K562 (cell line): ENCODE measurements at regions not wholly inside any gene's neighbourhood (a gene's known extent, or its start where the extent isn't known, plus 50 kb on each side); places are given as distances from the start of the nearest gene placed in this dataset.

ENCODE experiments used
- KLF13 ChIP-seq: fragments of 450-650 bp; IDR thresholded peaks from 2 replicates; pipeline ENCODE4 v1.6.1; 2016; ENCODE audit warnings: missing genetic modification characterization, low read depth, mild to moderate bottlenecking, missing compliant biosample characterization, moderate library complexity, borderline replicate concordance
- LCOR ChIP-seq: sonication (generic); formaldehyde crosslinking; IDR thresholded peaks from 2 replicates; pipeline ENCODE4 v1.8.0; 2022; ENCODE audit warnings: mild to moderate bottlenecking, missing genetic modification reagents
- NFYB ChIP-seq: IDR thresholded peaks from 2 replicates; pipeline ENCODE4 v1.6.1; 2011; ENCODE audit warnings: mild to moderate bottlenecking, moderate library complexity; ENCODE audit not compliant: insufficient read length; ENCODE audit errors: extremely low read depth
- RBM15 ChIP-seq: fragments of 200-400 bp; formaldehyde crosslinking; IDR thresholded peaks from 2 replicates; pipeline ENCODE4 v1.6.1; 2018; ENCODE audit warnings: mild to moderate bottlenecking, low read length, moderate library complexity; ENCODE audit not compliant: insufficient read depth
- ZKSCAN8 ChIP-seq: fragments of 200-800 bp; sonication (Bioruptor generic); IDR thresholded peaks from 2 replicates; pipeline ENCODE4 v1.6.1; 2016; ENCODE audit warnings: missing genetic modification characterization, missing compliant biosample characterization
- ZNF668 ChIP-seq: fragments of 250-450 bp; sonication (Bioruptor Pico); IDR thresholded peaks from 2 replicates; pipeline ENCODE4 v1.8.0; 2022; ENCODE audit warnings: mild to moderate bottlenecking, inconsistent platforms
- TF ChIP-seq, protein P1 (sequence below), 2 experiments: fragments of 450-650 bp; conservative IDR thresholded peaks; 2 replicates each; pipeline ENCODE4 v1.6.1; 2017; ENCODE audit warnings: mild to moderate bottlenecking in 2 of 2, moderate library complexity in 2 of 2
- TF ChIP-seq, protein P2 (sequence below): fragments of 200-800 bp; sonication (Bioruptor generic); IDR thresholded peaks from 2 replicates; pipeline ENCODE4 v1.6.1; 2017; ENCODE audit warnings: missing genetic modification characterization, missing compliant biosample characterization
- TF ChIP-seq, protein P3 (sequence below): fragments of 450-650 bp; formaldehyde crosslinking; IDR thresholded peaks from 2 replicates; pipeline ENCODE4 v1.4.0; 2020; ENCODE audit warnings: mild to moderate bottlenecking, mixed read lengths

DNA sequence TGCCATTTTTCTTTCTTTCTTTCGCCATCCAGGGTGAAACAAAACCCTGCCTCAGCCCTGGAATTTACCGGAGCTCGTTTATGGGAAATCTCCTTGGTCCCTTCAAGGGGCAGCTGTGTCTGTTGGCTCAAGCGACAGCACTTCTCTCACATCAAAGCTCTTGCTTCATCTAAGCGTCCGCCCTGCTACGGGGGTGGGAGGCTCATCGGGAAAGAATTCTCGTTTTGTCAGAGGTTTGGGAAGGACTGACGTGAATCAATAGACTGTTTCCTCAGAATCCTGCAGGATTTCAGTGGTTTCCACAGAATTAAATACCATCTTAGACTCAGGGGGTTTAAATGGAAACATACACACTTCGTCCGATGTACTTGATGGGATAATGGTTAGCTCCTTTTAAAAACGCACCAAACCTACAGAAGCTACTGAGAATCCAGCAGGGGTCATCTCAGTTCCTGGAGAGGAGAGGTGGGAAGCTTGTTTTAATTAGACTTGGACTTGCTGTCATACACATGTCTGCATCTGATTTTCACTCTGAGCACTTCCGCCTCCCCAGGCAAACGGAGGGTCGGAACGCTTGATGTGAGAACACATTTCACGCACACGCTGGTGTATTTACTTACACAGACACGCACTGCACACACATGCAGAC, 91.6 kb downstream of the ASB1 start (continued):
- TF ChIP-seq, protein P1, sequence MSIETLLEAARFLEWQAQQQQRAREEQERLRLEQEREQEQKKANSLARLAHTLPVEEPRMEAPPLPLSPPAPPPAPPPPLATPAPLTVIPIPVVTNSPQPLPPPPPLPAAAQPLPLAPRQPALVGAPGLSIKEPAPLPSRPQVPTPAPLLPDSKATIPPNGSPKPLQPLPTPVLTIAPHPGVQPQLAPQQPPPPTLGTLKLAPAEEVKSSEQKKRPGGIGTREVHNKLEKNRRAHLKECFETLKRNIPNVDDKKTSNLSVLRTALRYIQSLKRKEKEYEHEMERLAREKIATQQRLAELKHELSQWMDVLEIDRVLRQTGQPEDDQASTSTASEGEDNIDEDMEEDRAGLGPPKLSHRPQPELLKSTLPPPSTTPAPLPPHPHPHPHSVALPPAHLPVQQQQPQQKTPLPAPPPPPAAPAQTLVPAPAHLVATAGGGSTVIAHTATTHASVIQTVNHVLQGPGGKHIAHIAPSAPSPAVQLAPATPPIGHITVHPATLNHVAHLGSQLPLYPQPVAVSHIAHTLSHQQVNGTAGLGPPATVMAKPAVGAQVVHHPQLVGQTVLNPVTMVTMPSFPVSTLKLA (conservative IDR thresholded peaks at IDR 0.05): no peak
- TF ChIP-seq, protein P2, sequence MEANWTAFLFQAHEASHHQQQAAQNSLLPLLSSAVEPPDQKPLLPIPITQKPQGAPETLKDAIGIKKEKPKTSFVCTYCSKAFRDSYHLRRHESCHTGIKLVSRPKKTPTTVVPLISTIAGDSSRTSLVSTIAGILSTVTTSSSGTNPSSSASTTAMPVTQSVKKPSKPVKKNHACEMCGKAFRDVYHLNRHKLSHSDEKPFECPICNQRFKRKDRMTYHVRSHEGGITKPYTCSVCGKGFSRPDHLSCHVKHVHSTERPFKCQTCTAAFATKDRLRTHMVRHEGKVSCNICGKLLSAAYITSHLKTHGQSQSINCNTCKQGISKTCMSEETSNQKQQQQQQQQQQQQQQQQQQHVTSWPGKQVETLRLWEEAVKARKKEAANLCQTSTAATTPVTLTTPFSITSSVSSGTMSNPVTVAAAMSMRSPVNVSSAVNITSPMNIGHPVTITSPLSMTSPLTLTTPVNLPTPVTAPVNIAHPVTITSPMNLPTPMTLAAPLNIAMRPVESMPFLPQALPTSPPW (CRISPR knock-in tag): no peak
- TF ChIP-seq LCOR (CRISPR knock-in tag): no peak
- TF ChIP-seq RBM15: no peak
- TF ChIP-seq, protein P3, sequence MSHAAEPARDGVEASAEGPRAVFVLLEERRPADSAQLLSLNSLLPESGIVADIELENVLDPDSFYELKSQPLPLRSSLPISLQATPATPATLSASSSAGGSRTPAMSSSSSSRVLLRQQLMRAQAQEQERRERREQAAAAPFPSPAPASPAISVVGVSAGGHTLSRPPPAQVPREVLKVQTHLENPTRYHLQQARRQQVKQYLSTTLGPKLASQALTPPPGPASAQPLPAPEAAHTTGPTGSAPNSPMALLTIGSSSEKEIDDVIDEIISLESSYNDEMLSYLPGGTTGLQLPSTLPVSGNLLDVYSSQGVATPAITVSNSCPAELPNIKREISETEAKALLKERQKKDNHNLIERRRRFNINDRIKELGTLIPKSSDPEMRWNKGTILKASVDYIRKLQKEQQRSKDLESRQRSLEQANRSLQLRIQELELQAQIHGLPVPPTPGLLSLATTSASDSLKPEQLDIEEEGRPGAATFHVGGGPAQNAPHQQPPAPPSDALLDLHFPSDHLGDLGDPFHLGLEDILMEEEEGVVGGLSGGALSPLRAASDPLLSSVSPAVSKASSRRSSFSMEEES (CRISPR knock-in tag): no peak
- TF ChIP-seq ZNF668: no peak
- TF ChIP-seq ZKSCAN8 (CRISPR knock-in tag): no peak
- TF ChIP-seq KLF13 (tag): no peak
- no peak for TF ChIP-seq NFYB
